NCI-H345 treated with DMSO at 0.1 percent for 48 hours (cell line): ENCODE measurements at regions not wholly inside any gene's neighbourhood (a gene's known extent, or its start where the extent isn't known, plus 50 kb on each side); places are given as distances from the start of the nearest gene placed in this dataset.
A peak's percentile ranks its signal among the peaks of the same experiment; 100 is the strongest.

Source experiments
- DNase-seq: peaks from one replicate; lab custom pipeline; 2025; ENCODE audit not compliant: unreplicated experiment; lab: John Stamatoyannopoulos, UW

GRCh38 chr6:153275997-153276396 is 144.9 kb upstream of the RGS17 start:
- DNase-seq = no peak

GRCh38 chr6:153272201-153272980 is 141.3 kb upstream of the RGS17 start:
- DNase-seq = no peak

DNA sequence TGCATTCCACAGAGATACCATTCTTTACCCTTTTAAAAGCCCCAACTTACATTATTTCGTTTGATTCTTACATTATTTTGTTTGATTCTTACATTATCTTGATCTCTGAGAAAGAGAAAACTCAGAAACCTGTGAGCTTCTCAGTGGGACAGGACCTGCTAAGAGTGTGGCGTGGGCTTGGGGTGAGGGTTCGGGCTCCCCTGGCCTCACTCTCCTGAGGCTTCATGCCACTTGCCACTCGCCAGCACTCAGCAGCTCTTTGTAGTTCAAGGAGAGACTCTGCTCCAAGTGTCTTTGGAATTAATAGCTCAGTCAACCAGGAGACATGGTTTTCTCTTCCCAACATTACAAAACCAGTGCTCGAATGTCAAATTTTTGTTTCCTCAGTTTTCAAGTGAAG is 132.4 kb upstream of the RGS17 start:
- DNase-seq = no peak

GRCh38 chr6:153251326-153251725 is 120.2 kb upstream of the RGS17 start:
- DNase-seq = no peak

GRCh38 chr6:153237670-153238069 is 106.6 kb upstream of the RGS17 start:
- no peak for DNase-seq

- DNase-seq = peak; percentile 8
These were observed 100.1 kb upstream of the RGS17 start for GRCh38 chr6:153231048-153231646.

DNA sequence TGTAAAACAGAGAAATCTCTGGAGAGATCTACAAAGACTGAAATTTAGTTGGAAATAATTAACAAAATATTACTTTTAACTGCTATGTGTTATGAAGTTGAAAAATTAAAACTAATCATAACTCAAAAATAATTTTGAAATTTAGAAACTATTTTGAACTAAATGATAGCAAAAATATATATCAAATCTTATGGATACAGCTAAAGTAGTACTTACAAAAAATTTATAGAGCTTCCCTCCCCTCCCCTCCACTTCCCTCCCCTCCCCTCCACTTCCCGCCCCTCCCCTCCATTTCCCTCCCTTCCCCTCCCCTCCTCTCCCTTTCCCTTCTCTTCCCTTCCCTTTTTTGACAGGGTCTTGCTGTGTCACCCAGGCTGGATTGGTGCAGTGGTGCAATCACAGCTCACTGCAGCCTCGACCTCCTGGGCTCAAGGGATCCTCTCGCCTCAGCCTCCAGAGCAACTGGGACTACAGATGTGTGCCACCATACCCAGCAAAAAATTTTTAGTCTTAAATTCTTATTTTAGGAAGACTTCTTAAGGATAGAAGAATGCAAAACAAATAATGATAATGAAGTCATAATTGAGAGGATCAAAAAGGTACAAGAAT is 87.2 kb upstream of the RGS17 start:
- DNase-seq = no peak

DNA sequence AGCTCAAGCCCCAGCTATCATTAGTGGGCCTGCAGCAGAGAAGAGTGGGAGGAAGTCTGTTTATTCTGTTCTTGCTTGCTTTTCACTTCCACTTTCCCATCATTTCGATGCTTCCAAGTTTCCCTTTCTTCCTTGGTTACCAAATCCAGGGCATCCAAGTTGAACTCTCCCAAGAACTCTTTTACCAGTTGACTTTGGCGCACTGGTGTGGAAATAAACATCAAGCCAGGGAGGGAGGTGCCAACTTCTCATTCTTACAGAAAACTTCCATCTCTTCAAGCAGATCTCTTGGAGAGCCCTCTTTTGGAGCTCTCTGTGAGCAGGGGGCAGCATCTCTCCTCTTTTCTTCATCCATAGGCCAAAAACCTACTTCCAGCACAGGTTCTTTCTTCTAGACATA is 85.7 kb upstream of the RGS17 start:
- DNase-seq = no peak

- no peak for DNase-seq
These were observed 84.2 kb upstream of the RGS17 start for GRCh38 chr6:153215242-153215641.

- no peak for DNase-seq
These were observed 83.4 kb upstream of the RGS17 start for GRCh38 chr6:153214436-153214835.

GRCh38 chr6:153210083-153210482 is 79.0 kb upstream of the RGS17 start:
- no peak for DNase-seq

GRCh38 chr6:153208706-153209105 is 77.6 kb upstream of the RGS17 start:
- DNase-seq = peak; percentile 63

GRCh38 chr6:153207617-153208016 is 76.5 kb upstream of the RGS17 start:
- DNase-seq = no peak

GRCh38 chr6:153207006-153207405 is 75.9 kb upstream of the RGS17 start:
- DNase-seq = no peak

DNA sequence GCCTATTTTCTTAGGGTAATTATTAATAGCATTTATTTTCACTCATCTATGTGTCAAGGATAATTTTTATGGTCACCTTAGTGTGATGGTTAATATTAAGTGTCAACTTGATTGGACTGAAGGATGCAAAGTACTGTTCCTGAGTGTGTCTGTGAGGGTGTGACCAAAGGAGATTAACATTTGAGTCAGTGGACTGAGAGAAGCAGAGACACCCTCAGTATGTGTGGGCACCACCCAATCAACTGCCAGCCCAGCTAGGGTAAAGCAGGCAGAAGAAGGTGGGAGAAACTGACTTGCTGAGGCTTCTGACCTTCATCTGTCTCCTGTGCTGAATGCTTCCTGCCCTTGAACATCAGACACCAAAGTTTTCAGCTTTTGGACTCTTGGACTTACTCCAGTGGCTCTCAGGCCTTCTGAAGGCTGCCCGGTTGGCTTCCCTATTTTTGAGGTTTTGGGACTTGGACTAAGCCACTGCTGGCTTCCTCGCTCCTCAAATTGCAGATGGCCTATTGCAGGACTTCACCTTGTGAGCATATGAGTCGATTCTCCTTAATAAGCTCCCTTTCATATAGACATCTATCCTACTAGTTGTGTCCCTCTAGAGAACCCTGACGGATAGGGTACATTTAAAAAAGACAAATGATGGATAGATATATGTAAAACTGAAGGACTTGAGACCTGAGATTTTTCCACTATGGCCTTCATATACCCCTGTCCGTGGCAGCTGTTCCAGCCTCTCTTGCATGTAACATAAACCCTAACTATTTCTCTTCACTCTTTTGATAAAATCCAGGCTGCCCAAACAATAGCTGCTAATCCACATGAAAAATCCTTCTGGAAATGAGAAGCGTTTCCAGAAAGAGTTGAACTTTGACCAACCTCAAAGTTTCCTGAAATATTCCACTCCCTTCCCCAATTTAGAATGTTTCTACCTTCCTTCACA is 62.1 kb upstream of the RGS17 start:
- DNase-seq = no peak

- DNase-seq = no peak
These were observed 52.8 kb upstream of the RGS17 start for GRCh38 chr6:153183925-153184324.
